ENCODE measurements at regions not wholly inside any gene's neighbourhood (a gene's known extent, or its start where the extent isn't known, plus 50 kb on each side); places are given as distances from the start of the nearest gene placed in this dataset.
"Not testable (repeated sequence)": the region's sequence is repeated elsewhere in the genome, so short reads cannot be mapped to it uniquely, and the experiment has no call there.

GRCh38 chr14:61611880-61612630 lies 83.3 kb upstream of the HIF1A start:
- Histone ChIP-seq H3K9me3 (no peaks in the 10 kb centered on the region), H3K4me3 (no peak overlapping the region), H3K4me1 (peaks cover 24 to 67% (median 56%) of the 10 kb centered on the region in 4 donors), H3K36me3 (no peaks in the 10 kb centered on the region), H3K27me3 (no peaks in the 10 kb centered on the region), H3K27ac (replicated peaks in 1 of 4) (no peak overlapping the region)
- 94% methylated on average over 2 of the region's 2 CpGs for WGBS
- TF ChIP-seq EP300 (IDR thresholded peaks at IDR 0.05) (no peak), POLR2AphosphoS5 (IDR thresholded peaks at IDR 0.05) (no peak), POLR2A (IDR thresholded peaks at IDR 0.05; ENCODE audit: low read depth) (no peak), CTCF (IDR thresholded peaks at IDR 0.05) (no peak)
- DNase-seq (ENCODE audit: extremely low spot score): no peak
- intact Hi-C loops (cut with DNase I): no loop called here

- WGBS: 98% methylated on average over 4 of the region's 4 CpGs
- H3K27ac ChIP-seq (replicated peaks in 1 of 4); DNase-seq (ENCODE audit: extremely low spot score); H3K27me3 ChIP-seq; H3K36me3 ChIP-seq; H3K9me3 ChIP-seq; H3K4me3 ChIP-seq; intact Hi-C loops (cut with DNase I): not testable (repeated sequence)
- peaks cover 24 to 58% (median 47%) of the 10 kb centered on the region in 4 donors for H3K4me1 ChIP-seq
Observed at GRCh38 chr14:61613006-61613405, 82.3 kb upstream of the HIF1A start.

- 98% methylated on average over 13 of the region's 13 CpGs for WGBS
- no peaks in the 10 kb centered on the region for H3K27me3 ChIP-seq
- no peak overlapping the region for H3K4me3 ChIP-seq
- intact Hi-C loops (cut with DNase I): no loop called here
- no peak for DNase-seq (ENCODE audit: extremely low spot score)
- no peak overlapping the region for H3K27ac ChIP-seq (replicated peaks in 1 of 4)
- TF ChIP-seq EP300 (IDR thresholded peaks at IDR 0.05): no peak
- no peak for TF ChIP-seq POLR2AphosphoS5 (IDR thresholded peaks at IDR 0.05)
- no peak for TF ChIP-seq POLR2A (IDR thresholded peaks at IDR 0.05; ENCODE audit: low read depth)
- H3K4me1 ChIP-seq: peaks cover 13 to 46% (median 36%) of the 10 kb centered on the region in 4 donors
- H3K9me3 ChIP-seq: no peaks in the 10 kb centered on the region
- H3K36me3 ChIP-seq: no peaks in the 10 kb centered on the region
Observed at GRCh38 chr14:61614693-61615092, 80.6 kb upstream of the HIF1A start.

GRCh38 chr14:61615743-61616523 lies 79.4 kb upstream of the HIF1A start:
- TF ChIP-seq POLR2AphosphoS5 (IDR thresholded peaks at IDR 0.05) (no peak), POLR2A (IDR thresholded peaks at IDR 0.05; ENCODE audit: low read depth) (no peak), CTCF (IDR thresholded peaks at IDR 0.05) (no peak), EP300 (IDR thresholded peaks at IDR 0.05) (no peak)
- no peak for DNase-seq (ENCODE audit: extremely low spot score)
- intact Hi-C loops (cut with DNase I): no loop called here
- no peaks in the 10 kb centered on the region for H3K9me3 ChIP-seq
- WGBS: 78% methylated on average over 11 of the region's 11 CpGs
- no peaks in the 10 kb centered on the region for H3K27me3 ChIP-seq
- peaks cover 8 to 44% (median 35%) of the 10 kb centered on the region in 4 donors for H3K4me1 ChIP-seq
- H3K27ac ChIP-seq (replicated peaks in 1 of 4): peak overlapping the region; percentile 5 to 59 (median 44)
- no peak overlapping the region for H3K4me3 ChIP-seq
- H3K36me3 ChIP-seq: no peaks in the 10 kb centered on the region

GRCh38 chr14:61616524-61617185 lies 78.7 kb upstream of the HIF1A start:
- TF ChIP-seq EP300 (IDR thresholded peaks at IDR 0.05) (no peak), POLR2AphosphoS5 (IDR thresholded peaks at IDR 0.05) (no peak), CTCF (IDR thresholded peaks at IDR 0.05) (no peak)
- intact Hi-C loops (cut with DNase I): no loop called here

More at GRCh38 chr14:61616524-61617185, 78.7 kb upstream of the HIF1A start:
- no peak for DNase-seq (ENCODE audit: extremely low spot score)
- Histone ChIP-seq H3K4me3 (no peak overlapping the region), H3K36me3 (no peaks in the 10 kb centered on the region), H3K27me3 (no peaks in the 10 kb centered on the region), H3K27ac (replicated peaks in 1 of 4) (peak overlapping the region; percentile 5 to 59 (median 44)), H3K9me3 (no peaks in the 10 kb centered on the region), H3K4me1 (peaks cover 8 to 43% (median 34%) of the 10 kb centered on the region in 4 donors)
- 65% methylated on average over 4 of the region's 4 CpGs for WGBS
